ENCODE measurements at regions not wholly inside any gene's neighbourhood (a gene's known extent, or its start where the extent isn't known, plus 50 kb on each side); places are given as distances from the start of the nearest gene placed in this dataset.

DNA sequence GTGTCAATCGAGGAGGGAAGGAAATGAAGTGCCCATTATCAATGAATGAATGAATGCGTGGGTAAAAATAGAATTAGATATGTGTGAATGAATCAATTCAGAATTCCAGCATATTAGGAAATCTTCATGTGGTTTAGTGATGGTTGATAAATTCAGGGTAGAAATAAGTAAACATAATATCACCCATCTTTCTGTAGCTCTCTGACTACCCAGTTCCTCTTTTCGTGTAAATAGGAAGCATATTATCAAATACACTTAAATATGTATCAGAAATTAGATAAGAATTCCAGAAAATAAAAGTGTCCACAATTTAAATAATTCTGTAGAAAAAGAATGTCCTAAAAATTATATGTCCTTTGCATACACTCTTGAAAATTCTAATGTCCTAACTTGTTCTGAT lies 552.9 kb upstream of the LRATD1 start:
- intact Hi-C loops (cut with micrococcal nuclease; ENCODE audit: unreplicated experiment) = no loop called here
- no peak for DNase-seq (ENCODE audit: low read depth, low spot score)
- in situ Hi-C loops (cut with HindIII; ENCODE audit: low pct_unique_long_range_greater_than_20kb, low sequenced_read_pairs) = no loop called here
- Histone ChIP-seq H3K9me3 (ENCODE audit: control insufficient read depth, insufficient read depth, low read depth, low read length) (no peaks in the 10 kb centered on the region), H3K36me3 (ENCODE audit: control insufficient read depth, insufficient read depth, low read length) (no peaks in the 10 kb centered on the region), H3K4me1 (ENCODE audit: control insufficient read depth, insufficient read depth, low read length) (no peaks in the 10 kb centered on the region), H3K27ac (ENCODE audit: low read length) (no peak overlapping the region), H3K27me3 (ENCODE audit: control insufficient read depth, insufficient read depth, low read length) (no peaks in the 10 kb centered on the region), H3K4me3 (ENCODE audit: low read depth in 2 of 2, low read length in 2 of 2) (no peak overlapping the region)
- no peak for ATAC-seq
- ChIA-PET POLR2A (no interaction called here), CTCF (no interaction called here)
- TF ChIP-seq TCF7L2 (IDR thresholded peaks at IDR 0.05; ENCODE audit: low read depth, low read length) (no peak), SIN3A (IDR thresholded peaks at IDR 0.05; ENCODE audit: borderline replicate concordance, insufficient read depth, low read depth, low read length) (no peak), POLR2AphosphoS5 (IDR thresholded peaks at IDR 0.05; ENCODE audit: low read depth, low read length) (no peak)
- TF ChIP-seq, protein P1, sequence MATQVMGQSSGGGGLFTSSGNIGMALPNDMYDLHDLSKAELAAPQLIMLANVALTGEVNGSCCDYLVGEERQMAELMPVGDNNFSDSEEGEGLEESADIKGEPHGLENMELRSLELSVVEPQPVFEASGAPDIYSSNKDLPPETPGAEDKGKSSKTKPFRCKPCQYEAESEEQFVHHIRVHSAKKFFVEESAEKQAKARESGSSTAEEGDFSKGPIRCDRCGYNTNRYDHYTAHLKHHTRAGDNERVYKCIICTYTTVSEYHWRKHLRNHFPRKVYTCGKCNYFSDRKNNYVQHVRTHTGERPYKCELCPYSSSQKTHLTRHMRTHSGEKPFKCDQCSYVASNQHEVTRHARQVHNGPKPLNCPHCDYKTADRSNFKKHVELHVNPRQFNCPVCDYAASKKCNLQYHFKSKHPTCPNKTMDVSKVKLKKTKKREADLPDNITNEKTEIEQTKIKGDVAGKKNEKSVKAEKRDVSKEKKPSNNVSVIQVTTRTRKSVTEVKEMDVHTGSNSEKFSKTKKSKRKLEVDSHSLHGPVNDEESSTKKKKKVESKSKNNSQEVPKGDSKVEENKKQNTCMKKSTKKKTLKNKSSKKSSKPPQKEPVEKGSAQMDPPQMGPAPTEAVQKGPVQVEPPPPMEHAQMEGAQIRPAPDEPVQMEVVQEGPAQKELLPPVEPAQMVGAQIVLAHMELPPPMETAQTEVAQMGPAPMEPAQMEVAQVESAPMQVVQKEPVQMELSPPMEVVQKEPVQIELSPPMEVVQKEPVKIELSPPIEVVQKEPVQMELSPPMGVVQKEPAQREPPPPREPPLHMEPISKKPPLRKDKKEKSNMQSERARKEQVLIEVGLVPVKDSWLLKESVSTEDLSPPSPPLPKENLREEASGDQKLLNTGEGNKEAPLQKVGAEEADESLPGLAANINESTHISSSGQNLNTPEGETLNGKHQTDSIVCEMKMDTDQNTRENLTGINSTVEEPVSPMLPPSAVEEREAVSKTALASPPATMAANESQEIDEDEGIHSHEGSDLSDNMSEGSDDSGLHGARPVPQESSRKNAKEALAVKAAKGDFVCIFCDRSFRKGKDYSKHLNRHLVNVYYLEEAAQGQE (IDR thresholded peaks at IDR 0.05; ENCODE audit: insufficient read depth in 1 of 2, low read depth in 2 of 2, low read length in 1 of 2) = no peak
- TF ChIP-seq, protein P2, sequence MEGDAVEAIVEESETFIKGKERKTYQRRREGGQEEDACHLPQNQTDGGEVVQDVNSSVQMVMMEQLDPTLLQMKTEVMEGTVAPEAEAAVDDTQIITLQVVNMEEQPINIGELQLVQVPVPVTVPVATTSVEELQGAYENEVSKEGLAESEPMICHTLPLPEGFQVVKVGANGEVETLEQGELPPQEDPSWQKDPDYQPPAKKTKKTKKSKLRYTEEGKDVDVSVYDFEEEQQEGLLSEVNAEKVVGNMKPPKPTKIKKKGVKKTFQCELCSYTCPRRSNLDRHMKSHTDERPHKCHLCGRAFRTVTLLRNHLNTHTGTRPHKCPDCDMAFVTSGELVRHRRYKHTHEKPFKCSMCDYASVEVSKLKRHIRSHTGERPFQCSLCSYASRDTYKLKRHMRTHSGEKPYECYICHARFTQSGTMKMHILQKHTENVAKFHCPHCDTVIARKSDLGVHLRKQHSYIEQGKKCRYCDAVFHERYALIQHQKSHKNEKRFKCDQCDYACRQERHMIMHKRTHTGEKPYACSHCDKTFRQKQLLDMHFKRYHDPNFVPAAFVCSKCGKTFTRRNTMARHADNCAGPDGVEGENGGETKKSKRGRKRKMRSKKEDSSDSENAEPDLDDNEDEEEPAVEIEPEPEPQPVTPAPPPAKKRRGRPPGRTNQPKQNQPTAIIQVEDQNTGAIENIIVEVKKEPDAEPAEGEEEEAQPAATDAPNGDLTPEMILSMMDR (IDR thresholded peaks at IDR 0.05) = no peak
- BruUV-seq (replicated peaks) = no TSS peak

DNA sequence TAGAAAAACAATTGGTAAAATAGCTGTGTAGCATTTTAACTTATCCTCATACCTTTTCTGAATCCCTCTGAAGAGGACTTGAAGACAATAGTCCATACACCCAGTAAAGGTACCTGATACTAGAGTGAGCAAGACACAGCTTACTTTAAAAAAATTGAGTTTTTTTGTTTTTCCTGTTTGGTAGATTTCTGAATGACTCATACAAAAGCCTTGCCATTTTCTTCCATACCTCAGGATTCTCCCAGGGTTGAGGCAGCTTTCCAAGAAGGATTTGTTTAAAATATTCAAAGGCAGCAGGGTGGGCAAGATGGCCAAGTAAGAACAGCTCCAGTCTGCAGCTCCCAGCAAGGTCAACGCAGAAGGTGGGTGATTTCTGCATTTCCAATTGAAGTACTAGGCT lies 551.0 kb upstream of the LRATD1 start:
- ATAC-seq (no peak), DNase-seq (ENCODE audit: low read depth, low spot score) (no peak)
- H3K27me3 ChIP-seq (ENCODE audit: control insufficient read depth, insufficient read depth, low read length) = no peaks in the 10 kb centered on the region
- H3K4me3 ChIP-seq (ENCODE audit: low read depth in 2 of 2, low read length in 2 of 2) = no peak overlapping the region
- no peak overlapping the region for H3K27ac ChIP-seq (ENCODE audit: low read length)
- no peaks in the 10 kb centered on the region for H3K36me3 ChIP-seq (ENCODE audit: control insufficient read depth, insufficient read depth, low read length)
- ChIA-PET CTCF (no interaction called here), POLR2A (no interaction called here)
- no peaks in the 10 kb centered on the region for H3K4me1 ChIP-seq (ENCODE audit: control insufficient read depth, insufficient read depth, low read length)
- intact Hi-C loops (cut with micrococcal nuclease; ENCODE audit: unreplicated experiment) (no loop called here), in situ Hi-C loops (cut with HindIII; ENCODE audit: low pct_unique_long_range_greater_than_20kb, low sequenced_read_pairs) (no loop called here)
- no peaks in the 10 kb centered on the region for H3K9me3 ChIP-seq (ENCODE audit: control insufficient read depth, insufficient read depth, low read depth, low read length)
- TF ChIP-seq, protein P2 (IDR thresholded peaks at IDR 0.05) = no peak
- TF ChIP-seq POLR2AphosphoS5 (IDR thresholded peaks at IDR 0.05; ENCODE audit: low read depth, low read length) (no peak), TCF7L2 (IDR thresholded peaks at IDR 0.05; ENCODE audit: low read depth, low read length) (no peak), SIN3A (IDR thresholded peaks at IDR 0.05; ENCODE audit: borderline replicate concordance, insufficient read depth, low read depth, low read length) (no peak)
- TF ChIP-seq, protein P1 (IDR thresholded peaks at IDR 0.05; ENCODE audit: insufficient read depth in 1 of 2, low read depth in 2 of 2, low read length in 1 of 2) = no peak
- no TSS peak for BruUV-seq (replicated peaks)

Measured in Panc1 (cell line).